ENCODE measurements at regions not wholly inside any gene's neighbourhood (a gene's known extent, or its start where the extent isn't known, plus 50 kb on each side); places are given as distances from the start of the nearest gene placed in this dataset.

DNA sequence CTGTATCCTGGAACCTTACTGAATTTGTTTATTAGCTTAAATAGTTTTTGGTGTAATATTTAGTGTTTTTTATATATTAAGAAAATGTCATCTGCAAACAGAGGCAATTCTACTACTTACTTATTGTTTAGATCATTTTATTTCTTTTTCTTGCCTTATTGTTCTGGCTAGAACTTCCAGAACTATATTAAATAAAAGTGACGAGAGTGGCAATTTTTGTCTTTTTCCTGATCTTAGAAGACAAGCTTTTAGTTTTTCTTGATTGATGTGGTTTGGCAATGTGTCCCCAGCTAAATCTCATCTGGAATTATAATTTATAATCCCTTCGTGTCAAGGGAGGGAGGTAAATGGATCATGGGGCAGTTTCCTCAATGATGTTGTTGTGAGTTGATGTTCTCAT, 857.8 kb downstream of the SLC6A15 start:
- Mint-ChIP-seq H3K4me1 (ENCODE audit: unreplicated experiment) (no peaks in the 10 kb centered on the region), H3K9me3 (peaks cover 6% of the 10 kb centered on the region), H3K27me3 (no peaks in the 10 kb centered on the region), H3K36me3 (no peaks in the 10 kb centered on the region), H3K27ac (no peak overlapping the region), H3K4me3 (no peak overlapping the region)
- TF ChIP-seq, protein P1, sequence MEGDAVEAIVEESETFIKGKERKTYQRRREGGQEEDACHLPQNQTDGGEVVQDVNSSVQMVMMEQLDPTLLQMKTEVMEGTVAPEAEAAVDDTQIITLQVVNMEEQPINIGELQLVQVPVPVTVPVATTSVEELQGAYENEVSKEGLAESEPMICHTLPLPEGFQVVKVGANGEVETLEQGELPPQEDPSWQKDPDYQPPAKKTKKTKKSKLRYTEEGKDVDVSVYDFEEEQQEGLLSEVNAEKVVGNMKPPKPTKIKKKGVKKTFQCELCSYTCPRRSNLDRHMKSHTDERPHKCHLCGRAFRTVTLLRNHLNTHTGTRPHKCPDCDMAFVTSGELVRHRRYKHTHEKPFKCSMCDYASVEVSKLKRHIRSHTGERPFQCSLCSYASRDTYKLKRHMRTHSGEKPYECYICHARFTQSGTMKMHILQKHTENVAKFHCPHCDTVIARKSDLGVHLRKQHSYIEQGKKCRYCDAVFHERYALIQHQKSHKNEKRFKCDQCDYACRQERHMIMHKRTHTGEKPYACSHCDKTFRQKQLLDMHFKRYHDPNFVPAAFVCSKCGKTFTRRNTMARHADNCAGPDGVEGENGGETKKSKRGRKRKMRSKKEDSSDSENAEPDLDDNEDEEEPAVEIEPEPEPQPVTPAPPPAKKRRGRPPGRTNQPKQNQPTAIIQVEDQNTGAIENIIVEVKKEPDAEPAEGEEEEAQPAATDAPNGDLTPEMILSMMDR (conservative IDR thresholded peaks at IDR 0.05), result no peak
- no peak for DNase-seq (ENCODE audit: extremely low spot score, unreplicated experiment)

DNA sequence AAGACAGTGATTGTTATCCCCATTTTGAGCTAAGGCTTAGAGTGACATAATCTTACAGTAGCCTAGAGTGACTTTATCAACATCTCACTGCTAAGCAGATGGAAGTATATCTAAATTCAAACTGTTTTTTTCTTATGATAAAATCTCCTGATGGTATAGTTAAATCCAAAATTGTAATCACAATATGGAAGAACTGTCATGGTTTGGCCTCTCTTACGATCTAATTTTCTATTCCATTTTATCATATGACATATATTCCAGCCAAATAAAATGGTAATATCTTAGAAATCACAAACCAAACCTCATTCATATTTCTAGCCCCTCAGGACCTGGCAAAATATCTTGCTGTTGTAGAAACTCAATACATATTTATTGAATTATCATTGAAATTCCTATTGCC, 864.7 kb downstream of the SLC6A15 start:
- H3K4me3 Mint-ChIP-seq, result no peak overlapping the region
- no peaks in the 10 kb centered on the region for H3K4me1 Mint-ChIP-seq (ENCODE audit: unreplicated experiment)
- H3K9me3 Mint-ChIP-seq, result no peaks in the 10 kb centered on the region
- TF ChIP-seq, protein P1 (conservative IDR thresholded peaks at IDR 0.05), result no peak
- no peak for DNase-seq (ENCODE audit: extremely low spot score, unreplicated experiment)
- H3K27ac Mint-ChIP-seq, result no peak overlapping the region
- no peaks in the 10 kb centered on the region for H3K36me3 Mint-ChIP-seq
- no peaks in the 10 kb centered on the region for H3K27me3 Mint-ChIP-seq

DNA sequence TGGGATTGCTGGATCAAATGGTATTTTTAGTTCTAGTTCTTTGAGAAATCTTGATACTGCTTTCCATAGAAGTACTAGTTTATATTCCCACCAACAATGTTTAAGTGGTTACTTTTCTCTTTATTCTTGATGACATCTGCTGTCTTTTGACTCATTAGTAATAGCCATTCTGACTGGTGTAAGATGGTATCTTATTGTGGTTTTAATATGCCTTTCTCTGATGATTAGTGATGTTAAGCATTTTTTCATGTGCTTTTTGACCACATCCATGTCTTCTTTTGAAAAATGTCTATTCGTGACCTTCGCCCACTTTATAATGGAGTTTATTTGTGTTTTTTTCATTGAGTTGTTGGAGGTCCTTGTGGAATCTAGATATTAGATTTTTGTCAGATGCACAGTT, 865.7 kb downstream of the SLC6A15 start:
- H3K36me3 Mint-ChIP-seq, result no peaks in the 10 kb centered on the region
- no peak overlapping the region for H3K27ac Mint-ChIP-seq
- no peak overlapping the region for H3K4me3 Mint-ChIP-seq
- TF ChIP-seq, protein P1 (conservative IDR thresholded peaks at IDR 0.05), result no peak
- H3K4me1 Mint-ChIP-seq (ENCODE audit: unreplicated experiment), result no peaks in the 10 kb centered on the region
- H3K27me3 Mint-ChIP-seq, result no peaks in the 10 kb centered on the region
- DNase-seq (ENCODE audit: extremely low spot score, unreplicated experiment), result no peak
- no peaks in the 10 kb centered on the region for H3K9me3 Mint-ChIP-seq

DNA sequence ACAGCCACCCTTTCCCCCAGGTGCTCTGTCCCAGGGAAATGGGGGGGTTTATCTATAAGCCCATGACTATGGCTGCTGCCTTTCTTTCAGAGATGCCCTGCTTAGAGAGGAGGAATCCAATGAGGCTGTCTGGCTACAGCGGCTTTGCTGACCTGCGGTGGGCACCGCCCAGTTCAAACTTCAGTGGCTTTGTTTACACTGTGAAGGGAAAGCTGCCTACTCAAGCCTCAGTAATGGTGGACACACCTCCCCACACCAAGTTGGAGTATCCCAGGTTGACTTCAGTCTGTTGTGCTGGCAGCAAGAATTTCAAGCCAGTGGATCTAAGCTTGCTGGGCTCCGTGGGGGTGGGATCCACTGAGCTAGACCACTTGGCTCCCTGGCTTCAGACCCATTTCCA, 869.2 kb downstream of the SLC6A15 start:
- Mint-ChIP-seq H3K4me3 (no peak overlapping the region), H3K27ac (no peak overlapping the region), H3K27me3 (no peaks in the 10 kb centered on the region), H3K36me3 (peaks cover 4% of the 10 kb centered on the region), H3K4me1 (ENCODE audit: unreplicated experiment) (peaks cover 4% of the 10 kb centered on the region), H3K9me3 (peaks cover 6% of the 10 kb centered on the region)
- TF ChIP-seq, protein P1 (conservative IDR thresholded peaks at IDR 0.05), result no peak
- no peak for DNase-seq (ENCODE audit: extremely low spot score, unreplicated experiment)

DNA sequence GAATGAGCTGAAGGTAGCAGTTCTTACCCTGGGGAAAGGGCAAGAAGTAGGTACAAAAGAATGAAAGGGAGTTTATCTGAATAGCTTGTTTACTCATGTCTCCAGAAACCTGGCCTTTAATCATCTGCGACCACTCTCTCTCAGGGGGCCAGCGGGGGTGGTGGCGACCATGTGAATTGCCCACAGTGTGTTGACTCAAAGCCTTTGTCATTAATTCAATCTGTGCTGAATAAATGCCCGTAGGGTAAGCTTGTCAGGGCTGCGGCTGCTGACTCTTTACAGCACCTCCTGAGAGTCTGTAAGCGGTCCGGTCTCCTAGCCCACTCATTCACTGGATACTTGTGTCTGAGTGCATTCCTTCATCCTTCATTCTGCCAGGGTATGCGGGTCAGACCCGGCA, 874.4 kb downstream of the SLC6A15 start:
- Mint-ChIP-seq H3K27me3 (no peaks in the 10 kb centered on the region), H3K27ac (no peak overlapping the region), H3K9me3 (peaks cover 10% of the 10 kb centered on the region), H3K36me3 (peaks cover 4% of the 10 kb centered on the region), H3K4me3 (no peak overlapping the region), H3K4me1 (ENCODE audit: unreplicated experiment) (peaks cover 10% of the 10 kb centered on the region)
- TF ChIP-seq, protein P1 (conservative IDR thresholded peaks at IDR 0.05), result no peak
- no peak for DNase-seq (ENCODE audit: extremely low spot score, unreplicated experiment)

DNA sequence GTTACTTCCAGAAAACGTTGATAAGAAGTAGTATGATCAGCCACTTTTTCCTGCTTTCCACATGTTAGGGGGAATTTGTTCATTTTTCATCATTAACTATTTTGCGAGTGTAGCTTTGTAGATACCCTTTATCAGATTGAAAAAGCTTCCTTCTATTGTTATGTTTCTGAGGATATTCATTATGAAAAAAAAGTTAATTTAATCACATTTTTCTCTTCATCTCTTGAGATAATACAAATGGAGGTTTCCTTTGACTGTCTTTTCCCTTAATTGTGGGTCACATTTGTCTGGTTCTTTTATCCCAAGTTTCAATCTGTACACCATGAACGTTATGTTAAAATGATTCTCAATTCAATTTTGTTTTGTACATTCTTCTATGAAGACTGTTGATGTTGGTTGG, 875.7 kb downstream of the SLC6A15 start:
- Mint-ChIP-seq H3K27ac (no peak overlapping the region), H3K4me3 (no peak overlapping the region), H3K36me3 (peaks cover 4% of the 10 kb centered on the region), H3K9me3 (peaks cover 10% of the 10 kb centered on the region), H3K4me1 (ENCODE audit: unreplicated experiment) (peaks cover 10% of the 10 kb centered on the region), H3K27me3 (no peaks in the 10 kb centered on the region)
- TF ChIP-seq, protein P1 (conservative IDR thresholded peaks at IDR 0.05), result no peak
- DNase-seq (ENCODE audit: extremely low spot score, unreplicated experiment), result no peak

Measured in type B pancreatic cell (in vitro differentiated cells).